CD4-positive, alpha-beta T cell (primary cell): ENCODE measurements at regions not wholly inside any gene's neighbourhood (a gene's known extent, or its start where the extent isn't known, plus 50 kb on each side); places are given as distances from the start of the nearest gene placed in this dataset.

Source experiments
- ATAC-seq: fragments of 200-7000 bp; cut with Tn5 transposase; one replicate; pipeline ENCODE4 v1.10.0; 2022; ENCODE audit warnings: mild to moderate bottlenecking; ENCODE audit not compliant: poor library complexity
- CTCF ChIA-PET: fragments of 350-600 bp; sonication (Branson Sonifier 250); formaldehyde crosslinking; loops from one replicate; lab custom pipeline; 2021; ENCODE audit warnings: antibody characterized with exemption, inconsistent platforms; lab: Charles Lee
- POLR2A ChIA-PET: fragments of 350-600 bp; sonication (Branson Sonifier 250); formaldehyde crosslinking; loops from one replicate; lab custom pipeline; 2021; ENCODE audit warnings: antibody characterized with exemption, inconsistent platforms; lab: Charles Lee
- DNase-seq, 14 experiments: peaks; one replicate each; pipeline ENCODE4 v3.0.0-alpha.2; 2013 to 2020; ENCODE audit warnings: mixed read lengths in 2 of 14
- H3K27ac ChIP-seq, 2 donors: one replicate each; pipeline versions ENCODE4 v1.5.1 to v1.7.0; 2013; ENCODE audit warnings: low read length in 2 of 2, low read depth in 1 of 2, mild to moderate bottlenecking in 1 of 2
- H3K27me3 ChIP-seq, 2 experiments: 1 replicate in 1 of 2; 2 replicates in 1 of 2; pipeline versions ENCODE4 v1.6.1 to v1.7.0; 2013; ENCODE audit warnings: low read length in 2 of 2, control low read depth in 1 of 2, mild to moderate bottlenecking in 1 of 2, moderate library complexity in 1 of 2; ENCODE audit not compliant: insufficient read depth in 2 of 2, control insufficient read depth in 1 of 2
- H3K36me3 ChIP-seq: one replicate; pipeline ENCODE4 v1.6.1; 2013; ENCODE audit warnings: low read length, control low read depth; ENCODE audit not compliant: insufficient read depth
- H3K4me1 ChIP-seq: one replicate; pipeline ENCODE4 v1.6.1; 2013; ENCODE audit warnings: low read length, control low read depth; ENCODE audit not compliant: insufficient read depth
- H3K4me3 ChIP-seq: one replicate; pipeline ENCODE4 v1.5.1; 2013; ENCODE audit warnings: mild to moderate bottlenecking, low read length, moderate library complexity
- H3K9me3 ChIP-seq, 2 experiments: 1 replicate in 1 of 2; 2 replicates in 1 of 2; pipeline versions ENCODE4 v1.6.1 to v1.7.0; 2013; ENCODE audit warnings: low read length in 2 of 2, mild to moderate bottlenecking in 2 of 2, control low read depth in 1 of 2, moderate library complexity in 1 of 2; ENCODE audit not compliant: control insufficient read depth in 1 of 2, insufficient read depth in 1 of 2
- H3K27ac Mint-ChIP-seq: one replicate; pipeline ENCODE4 v1.8.0; 2020; ENCODE audit warnings: mixed read lengths
- H3K27me3 Mint-ChIP-seq: one replicate; pipeline ENCODE4 v1.8.0; 2021; ENCODE audit warnings: mixed read lengths
- H3K36me3 Mint-ChIP-seq: one replicate; pipeline ENCODE4 v1.8.0; 2021; ENCODE audit warnings: low read depth, mixed read lengths
- H3K4me1 Mint-ChIP-seq: one replicate; pipeline ENCODE4 v1.8.0; 2021; ENCODE audit warnings: low read depth, mixed read lengths
- H3K4me3 Mint-ChIP-seq: one replicate; pipeline ENCODE4 v1.8.0; 2020; ENCODE audit warnings: mild to moderate bottlenecking, mixed read lengths
- H3K9me3 Mint-ChIP-seq: one replicate; pipeline ENCODE4 v1.8.0; 2020; ENCODE audit warnings: mixed read lengths
- intact Hi-C, 2 experiments: fragments of 100-400 bp; cut with DNase I in 1 of 2; cut with micrococcal nuclease in 1 of 2; formaldehyde crosslinking; loops; one replicate each; pipeline versions ENCODE4 v1.15.1 to v1.9.0; 2023 to 2025; cut with DNase I, micrococcal nuclease
- TF ChIP-seq, protein P1 (sequence below): fragments of 200-600 bp; IDR thresholded peaks from one replicate; pipeline ENCODE4 v1.8.0; 2022; ENCODE audit warnings: antibody characterized with exemption, mild to moderate bottlenecking

DNA sequence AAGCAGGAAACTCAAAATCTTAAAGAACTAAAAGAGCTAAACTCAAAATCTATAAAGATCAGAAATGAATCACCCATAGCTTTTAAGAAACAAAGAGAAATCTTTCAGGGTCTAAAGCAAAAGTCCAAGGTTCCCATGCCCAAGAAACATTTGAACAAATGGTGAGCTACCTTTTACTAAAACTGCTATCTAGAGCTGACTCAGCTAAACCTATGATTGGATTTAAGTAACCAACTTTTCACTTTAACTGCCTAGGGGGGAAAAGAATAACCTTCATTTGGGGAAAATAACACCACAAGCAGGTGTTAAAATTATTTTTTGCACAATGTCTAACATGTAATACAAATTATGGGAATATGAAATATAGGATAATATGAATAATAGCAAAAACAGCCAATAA lies 328.4 kb downstream of the PHF14 start:
- H3K36me3 ChIP-seq: no peaks in the 10 kb centered on the region
- H3K27me3 ChIP-seq: no peaks in the 10 kb centered on the region
- ChIA-PET POLR2A (no interaction called here), CTCF (no interaction called here)
- Mint-ChIP-seq H3K4me3 (no peak overlapping the region), H3K27me3 (no peaks in the 10 kb centered on the region), H3K36me3 (no peaks in the 10 kb centered on the region), H3K9me3 (no peaks in the 10 kb centered on the region), H3K27ac (no peak overlapping the region), H3K4me1 (no peaks in the 10 kb centered on the region)
- H3K9me3 ChIP-seq: no peaks in the 10 kb centered on the region
- ATAC-seq (no peak), DNase-seq (no peak)
- no peak overlapping the region for H3K27ac ChIP-seq
- H3K4me1 ChIP-seq: no peaks in the 10 kb centered on the region
- intact Hi-C loops: no loop called here
- TF ChIP-seq, protein P1, sequence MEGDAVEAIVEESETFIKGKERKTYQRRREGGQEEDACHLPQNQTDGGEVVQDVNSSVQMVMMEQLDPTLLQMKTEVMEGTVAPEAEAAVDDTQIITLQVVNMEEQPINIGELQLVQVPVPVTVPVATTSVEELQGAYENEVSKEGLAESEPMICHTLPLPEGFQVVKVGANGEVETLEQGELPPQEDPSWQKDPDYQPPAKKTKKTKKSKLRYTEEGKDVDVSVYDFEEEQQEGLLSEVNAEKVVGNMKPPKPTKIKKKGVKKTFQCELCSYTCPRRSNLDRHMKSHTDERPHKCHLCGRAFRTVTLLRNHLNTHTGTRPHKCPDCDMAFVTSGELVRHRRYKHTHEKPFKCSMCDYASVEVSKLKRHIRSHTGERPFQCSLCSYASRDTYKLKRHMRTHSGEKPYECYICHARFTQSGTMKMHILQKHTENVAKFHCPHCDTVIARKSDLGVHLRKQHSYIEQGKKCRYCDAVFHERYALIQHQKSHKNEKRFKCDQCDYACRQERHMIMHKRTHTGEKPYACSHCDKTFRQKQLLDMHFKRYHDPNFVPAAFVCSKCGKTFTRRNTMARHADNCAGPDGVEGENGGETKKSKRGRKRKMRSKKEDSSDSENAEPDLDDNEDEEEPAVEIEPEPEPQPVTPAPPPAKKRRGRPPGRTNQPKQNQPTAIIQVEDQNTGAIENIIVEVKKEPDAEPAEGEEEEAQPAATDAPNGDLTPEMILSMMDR: no peak
- H3K4me3 ChIP-seq: no peak overlapping the region

DNA sequence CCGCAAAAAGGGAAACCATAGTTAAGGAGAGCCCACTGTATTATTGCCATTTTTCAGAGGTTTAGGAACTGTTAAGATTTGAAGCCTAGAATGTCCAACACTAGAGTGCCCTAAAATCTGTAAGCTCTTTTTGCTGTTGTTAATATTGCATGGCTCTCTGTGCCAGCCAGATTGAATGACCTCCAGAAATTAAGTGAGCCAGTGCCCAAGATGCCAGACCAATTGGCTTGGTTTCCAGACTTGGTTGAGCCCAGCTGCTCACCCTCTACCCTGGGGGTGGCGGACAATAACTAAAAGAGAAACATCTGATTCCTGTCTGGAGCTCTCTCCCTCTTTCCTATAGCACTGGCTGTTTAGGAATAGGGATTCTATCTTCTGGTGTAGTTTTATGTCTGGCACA lies 340.1 kb downstream of the PHF14 start:
- POLR2A ChIA-PET: no interaction called here
- intact Hi-C loops: no loop called here
- no peak for ATAC-seq

DNA sequence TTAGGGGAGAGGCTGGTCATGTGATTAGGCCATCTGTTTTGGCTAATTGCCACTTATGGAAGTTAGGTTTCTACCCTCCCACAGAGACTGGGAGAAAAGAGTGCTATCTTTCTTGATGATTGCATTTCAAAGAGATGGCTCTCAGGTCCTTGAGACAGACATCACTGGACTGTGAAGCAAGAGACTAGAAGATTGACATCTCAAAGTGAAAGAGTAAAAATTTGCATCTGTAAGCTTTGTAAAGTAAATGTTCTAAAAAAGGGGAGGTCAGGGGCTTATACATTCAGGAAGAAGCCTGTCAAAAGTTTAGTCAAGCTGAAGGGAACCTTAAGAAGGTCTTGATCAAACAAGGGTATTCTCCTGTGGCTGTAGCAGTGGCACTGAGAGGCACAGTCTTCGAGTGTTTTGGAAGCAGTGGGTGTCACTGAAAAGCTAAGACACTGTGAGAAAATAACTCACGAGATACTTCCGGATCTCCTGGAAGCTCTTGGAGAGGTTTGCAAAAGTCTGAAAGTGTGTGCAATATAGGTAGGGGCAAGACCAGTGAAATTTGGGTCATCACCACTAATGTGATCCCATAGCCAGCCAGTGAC lies 342.1 kb downstream of the PHF14 start:
- Mint-ChIP-seq H3K9me3 (no peaks in the 10 kb centered on the region), H3K4me1 (no peaks in the 10 kb centered on the region), H3K4me3 (no peak overlapping the region), H3K27ac (no peak overlapping the region), H3K27me3 (no peaks in the 10 kb centered on the region), H3K36me3 (no peaks in the 10 kb centered on the region)
- POLR2A ChIA-PET: no interaction called here
- no peak for ATAC-seq
- TF ChIP-seq, protein P1: no peak
- no peak for DNase-seq
- no peaks in the 10 kb centered on the region for H3K4me1 ChIP-seq
- H3K9me3 ChIP-seq: no peaks in the 10 kb centered on the region
- intact Hi-C loops: no loop called here
- CTCF ChIA-PET: no interaction called here
- no peaks in the 10 kb centered on the region for H3K27me3 ChIP-seq
- no peak overlapping the region for H3K27ac ChIP-seq
- H3K36me3 ChIP-seq: no peaks in the 10 kb centered on the region
- H3K4me3 ChIP-seq: no peak overlapping the region

More for the DNA sequence above, 340.1 kb downstream of the PHF14 start:
- no peaks in the 10 kb centered on the region for H3K9me3 ChIP-seq
- no peaks in the 10 kb centered on the region for H3K36me3 ChIP-seq
- no peaks in the 10 kb centered on the region for H3K36me3 Mint-ChIP-seq
- no peak overlapping the region for H3K4me3 ChIP-seq
- no peak overlapping the region for H3K4me3 Mint-ChIP-seq
- no peak for DNase-seq
- CTCF ChIA-PET: no interaction called here
- H3K27me3 Mint-ChIP-seq: no peaks in the 10 kb centered on the region
- H3K4me1 ChIP-seq: no peaks in the 10 kb centered on the region
- H3K27ac Mint-ChIP-seq: no peak overlapping the region
- H3K9me3 Mint-ChIP-seq: no peaks in the 10 kb centered on the region
- no peak overlapping the region for H3K27ac ChIP-seq
- H3K4me1 Mint-ChIP-seq: no peaks in the 10 kb centered on the region
- TF ChIP-seq, protein P1: no peak
- no peaks in the 10 kb centered on the region for H3K27me3 ChIP-seq
